G401.6 (cell line): ENCODE measurements at regions not wholly inside any gene's neighbourhood (a gene's known extent, or its start where the extent isn't known, plus 50 kb on each side); places are given as distances from the start of the nearest gene placed in this dataset.
"Not testable (repeated sequence)": the region's sequence is repeated elsewhere in the genome, so short reads cannot be mapped to it uniquely, and the experiment has no call there.

ENCODE experiments used
- FAIRE-seq: peaks from 2 replicates; lab custom pipeline; 2012; peaks lifted over from hg19 to GRCh38; lab: Jason Lieb, UNC

GRCh38 chr1:10914056-10914455 lies 98.4 kb upstream of the TARDBP start:
- no peak for FAIRE-seq

GRCh38 chr1:10915594-10915993 lies 96.9 kb upstream of the TARDBP start:
- FAIRE-seq = no peak

GRCh38 chr1:10916311-10916710 lies 96.1 kb upstream of the TARDBP start:
- no peak for FAIRE-seq

GRCh38 chr1:10916991-10917390 lies 95.5 kb upstream of the TARDBP start:
- no peak for FAIRE-seq

- no peak for FAIRE-seq
Observed at GRCh38 chr1:10917513-10918454, 94.7 kb upstream of the TARDBP start.

- no peak for FAIRE-seq
Observed at GRCh38 chr1:10918531-10918930, 93.9 kb upstream of the TARDBP start.

- no peak for FAIRE-seq
Observed at GRCh38 chr1:10920063-10920626, 92.3 kb upstream of the TARDBP start.

GRCh38 chr1:10922315-10923060 lies 90.0 kb upstream of the TARDBP start:
- not testable (repeated sequence) for FAIRE-seq

- no peak for FAIRE-seq
Observed at GRCh38 chr1:10924030-10924429, 88.4 kb upstream of the TARDBP start.

GRCh38 chr1:10928654-10929053 lies 83.8 kb upstream of the TARDBP start:
- no peak for FAIRE-seq

GRCh38 chr1:10932088-10932487 lies 80.4 kb upstream of the TARDBP start:
- no peak for FAIRE-seq

- no peak for FAIRE-seq
Observed at GRCh38 chr1:10934150-10934818, 78.2 kb upstream of the TARDBP start.

- FAIRE-seq = no peak
Observed at GRCh38 chr1:10935246-10935645, 77.2 kb upstream of the TARDBP start.

- no peak for FAIRE-seq
Observed at GRCh38 chr1:10935724-10936123, 76.7 kb upstream of the TARDBP start.

GRCh38 chr1:10936998-10937901 lies 75.2 kb upstream of the TARDBP start:
- no peak for FAIRE-seq

GRCh38 chr1:10938741-10939417 lies 73.6 kb upstream of the TARDBP start:
- no peak for FAIRE-seq

GRCh38 chr1:10939654-10940450 lies 72.6 kb upstream of the TARDBP start:
- FAIRE-seq = no peak

GRCh38 chr1:10940451-10940804 lies 72.0 kb upstream of the TARDBP start:
- no peak for FAIRE-seq

- no peak for FAIRE-seq
Observed at GRCh38 chr1:10940838-10941237, 71.6 kb upstream of the TARDBP start.

- no peak for FAIRE-seq
Observed at GRCh38 chr1:10941891-10942541, 70.4 kb upstream of the TARDBP start.
